Testis (tissue), 2 donors: ENCODE measurements at regions not wholly inside any gene's neighbourhood (a gene's known extent, or its start where the extent isn't known, plus 50 kb on each side); places are given as distances from the start of the nearest gene placed in this dataset.

Experiments used
- POLR2A ChIP-seq: fragments of 450-650 bp; IDR thresholded peaks from one replicate; pipeline ENCODE4 v1.6.1; 2017; ENCODE audit warnings: antibody characterized with exemption, mild to moderate bottlenecking, moderate library complexity
- TF ChIP-seq, protein P1 (sequence below), 3 experiments: fragments of 450-650 bp in 2 of 3; fragments of 200-600 bp in 1 of 3; sonication (generic) in 1 of 3; IDR thresholded peaks; one replicate each; pipeline ENCODE4 v1.5.1; 2016 to 2019; ENCODE audit warnings: antibody characterized with exemption in 3 of 3, mild to moderate bottlenecking in 2 of 3, moderate library complexity in 1 of 3

DNA sequence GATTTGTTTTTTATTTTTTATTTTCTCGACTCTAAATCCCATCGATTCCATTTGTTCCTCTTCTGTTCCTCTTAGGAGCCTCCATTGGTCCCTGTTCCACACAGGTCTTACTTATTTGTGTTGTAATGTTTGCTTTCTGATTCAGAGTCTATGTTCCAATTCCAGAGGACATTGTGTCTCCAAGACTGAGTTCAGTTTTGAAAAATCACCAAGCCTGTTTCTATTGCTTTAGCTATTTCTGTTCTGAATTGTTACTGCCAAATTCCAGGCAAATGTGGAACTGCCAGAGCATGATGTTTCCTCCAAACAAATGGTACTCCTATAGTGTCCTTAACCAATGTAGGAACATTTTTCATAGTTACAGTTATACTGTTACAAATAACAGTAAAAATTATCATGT is 270.9 kb upstream of the SPTLC3 start:
- TF ChIP-seq POLR2A = no peak
- TF ChIP-seq, protein P1, sequence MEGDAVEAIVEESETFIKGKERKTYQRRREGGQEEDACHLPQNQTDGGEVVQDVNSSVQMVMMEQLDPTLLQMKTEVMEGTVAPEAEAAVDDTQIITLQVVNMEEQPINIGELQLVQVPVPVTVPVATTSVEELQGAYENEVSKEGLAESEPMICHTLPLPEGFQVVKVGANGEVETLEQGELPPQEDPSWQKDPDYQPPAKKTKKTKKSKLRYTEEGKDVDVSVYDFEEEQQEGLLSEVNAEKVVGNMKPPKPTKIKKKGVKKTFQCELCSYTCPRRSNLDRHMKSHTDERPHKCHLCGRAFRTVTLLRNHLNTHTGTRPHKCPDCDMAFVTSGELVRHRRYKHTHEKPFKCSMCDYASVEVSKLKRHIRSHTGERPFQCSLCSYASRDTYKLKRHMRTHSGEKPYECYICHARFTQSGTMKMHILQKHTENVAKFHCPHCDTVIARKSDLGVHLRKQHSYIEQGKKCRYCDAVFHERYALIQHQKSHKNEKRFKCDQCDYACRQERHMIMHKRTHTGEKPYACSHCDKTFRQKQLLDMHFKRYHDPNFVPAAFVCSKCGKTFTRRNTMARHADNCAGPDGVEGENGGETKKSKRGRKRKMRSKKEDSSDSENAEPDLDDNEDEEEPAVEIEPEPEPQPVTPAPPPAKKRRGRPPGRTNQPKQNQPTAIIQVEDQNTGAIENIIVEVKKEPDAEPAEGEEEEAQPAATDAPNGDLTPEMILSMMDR (IDR thresholded peaks at IDR 0.05) = no peak
